ENCODE measurements at regions not wholly inside any gene's neighbourhood (a gene's known extent, or its start where the extent isn't known, plus 50 kb on each side); places are given as distances from the start of the nearest gene placed in this dataset.

- Histone ChIP-seq H3K9me3 (no peaks in the 10 kb centered on the region), H3K36me3 (ENCODE audit: control insufficient read depth, insufficient read depth, low read length) (no peaks in the 10 kb centered on the region), H3K4me3 (ENCODE audit: low read depth, low read length) (no peak overlapping the region), H3K27me3 (replicated peaks; ENCODE audit: control insufficient read depth, insufficient read depth, low read length) (no peaks in the 10 kb centered on the region), H3K4me1 (no peaks in the 10 kb centered on the region)
- H3K27ac Mint-ChIP-seq (ENCODE audit: unreplicated experiment): no peak overlapping the region
- BruUV-seq (replicated peaks): no TSS peak
- no peaks in the 10 kb centered on the region for H3K4me1 Mint-ChIP-seq (ENCODE audit: low read depth, unreplicated experiment)
- POLR2A ChIA-PET: no interaction called here
- H3K27me3 Mint-ChIP-seq (ENCODE audit: insufficient read depth, unreplicated experiment): peaks cover 7% of the 10 kb centered on the region
- H3K4me3 Mint-ChIP-seq (ENCODE audit: unreplicated experiment): no peak overlapping the region
- H3K36me3 Mint-ChIP-seq (ENCODE audit: insufficient read depth, unreplicated experiment): no peaks in the 10 kb centered on the region
- TF ChIP-seq CTCF (IDR thresholded peaks at IDR 0.05; ENCODE audit: insufficient read depth in 1 of 2, low read depth in 1 of 2, low read length in 1 of 2, severe bottlenecking in 1 of 2, unreplicated experiment in 1 of 2): no peak
- DNase-seq: no peak
- CTCF ChIA-PET: no interaction called here
- intact Hi-C loops (cut with micrococcal nuclease; ENCODE audit: unreplicated experiment): no loop called here
- H3K9me3 Mint-ChIP-seq (ENCODE audit: unreplicated experiment): peaks cover 16% of the 10 kb centered on the region
Measured at GRCh38 chr14:98598576-98598975, 673.4 kb downstream of the BCL11B start.

GRCh38 chr14:98599082-98599481, 672.9 kb downstream of the BCL11B start:
- no peak overlapping the region for H3K27ac Mint-ChIP-seq (ENCODE audit: unreplicated experiment)
- H3K9me3 ChIP-seq: no peaks in the 10 kb centered on the region
- TF ChIP-seq CTCF (IDR thresholded peaks at IDR 0.05; ENCODE audit: insufficient read depth in 1 of 2, low read depth in 1 of 2, low read length in 1 of 2, severe bottlenecking in 1 of 2, unreplicated experiment in 1 of 2): no peak
- no TSS peak for BruUV-seq (replicated peaks)
- no peak overlapping the region for H3K4me3 ChIP-seq (ENCODE audit: low read depth, low read length)
- H3K36me3 ChIP-seq (ENCODE audit: control insufficient read depth, insufficient read depth, low read length): no peaks in the 10 kb centered on the region
- ChIA-PET POLR2A (no interaction called here), CTCF (no interaction called here)
- H3K4me1 ChIP-seq: no peaks in the 10 kb centered on the region
- no peak overlapping the region for H3K4me3 Mint-ChIP-seq (ENCODE audit: unreplicated experiment)
- H3K36me3 Mint-ChIP-seq (ENCODE audit: insufficient read depth, unreplicated experiment): no peaks in the 10 kb centered on the region
- intact Hi-C loops (cut with micrococcal nuclease; ENCODE audit: unreplicated experiment): no loop called here
- peaks cover 16% of the 10 kb centered on the region for H3K9me3 Mint-ChIP-seq (ENCODE audit: unreplicated experiment)
- no peak for DNase-seq
- H3K27me3 Mint-ChIP-seq (ENCODE audit: insufficient read depth, unreplicated experiment): peaks cover 7% of the 10 kb centered on the region
- no peaks in the 10 kb centered on the region for H3K4me1 Mint-ChIP-seq (ENCODE audit: low read depth, unreplicated experiment)
- no peaks in the 10 kb centered on the region for H3K27me3 ChIP-seq (replicated peaks; ENCODE audit: control insufficient read depth, insufficient read depth, low read length)

DNA sequence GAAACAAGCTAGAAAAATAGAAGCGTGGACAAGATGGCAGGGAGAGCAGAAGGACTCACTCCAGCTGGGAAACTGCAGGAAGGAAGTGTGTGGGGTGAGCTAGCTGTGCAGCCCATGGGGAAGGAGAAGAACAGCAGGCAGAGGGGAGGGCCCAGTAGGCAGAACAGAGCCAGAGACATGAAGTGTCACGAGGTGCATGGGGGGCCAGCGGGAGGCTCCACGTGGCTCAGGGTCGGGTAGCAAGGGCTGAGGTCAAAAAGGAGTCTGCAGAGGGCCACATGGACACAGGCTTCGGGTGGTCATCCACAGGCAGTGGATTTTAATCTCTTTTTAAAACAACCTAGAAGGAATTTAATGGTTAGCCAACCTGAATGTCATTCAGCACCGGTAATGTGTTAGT, 669.0 kb downstream of the BCL11B start:
- Mint-ChIP-seq H3K4me1 (ENCODE audit: low read depth, unreplicated experiment) (no peaks in the 10 kb centered on the region), H3K36me3 (ENCODE audit: insufficient read depth, unreplicated experiment) (no peaks in the 10 kb centered on the region), H3K27ac (ENCODE audit: unreplicated experiment) (no peak overlapping the region), H3K4me3 (ENCODE audit: unreplicated experiment) (no peak overlapping the region), H3K27me3 (ENCODE audit: insufficient read depth, unreplicated experiment) (peaks cover 7% of the 10 kb centered on the region), H3K9me3 (ENCODE audit: unreplicated experiment) (no peaks in the 10 kb centered on the region)
- no peak overlapping the region for H3K4me3 ChIP-seq (ENCODE audit: low read depth, low read length)
- ChIA-PET POLR2A (no interaction called here), CTCF (no interaction called here)
- no peaks in the 10 kb centered on the region for H3K9me3 ChIP-seq
- H3K27me3 ChIP-seq (replicated peaks; ENCODE audit: control insufficient read depth, insufficient read depth, low read length): no peaks in the 10 kb centered on the region
- no peaks in the 10 kb centered on the region for H3K36me3 ChIP-seq (ENCODE audit: control insufficient read depth, insufficient read depth, low read length)
- TF ChIP-seq CTCF (IDR thresholded peaks at IDR 0.05; ENCODE audit: insufficient read depth in 1 of 2, low read depth in 1 of 2, low read length in 1 of 2, severe bottlenecking in 1 of 2, unreplicated experiment in 1 of 2): no peak
- no peak for DNase-seq
- intact Hi-C loops (cut with micrococcal nuclease; ENCODE audit: unreplicated experiment): no loop called here
- no peaks in the 10 kb centered on the region for H3K4me1 ChIP-seq
- BruUV-seq (replicated peaks): no TSS peak

Measured in Caco-2 (cell line).